Fibroblast of lung (primary cell): ENCODE measurements at regions not wholly inside any gene's neighbourhood (a gene's known extent, or its start where the extent isn't known, plus 50 kb on each side); places are given as distances from the start of the nearest gene placed in this dataset.

ENCODE experiments used
- DNase-seq, 2 donors: peaks; one replicate each; pipeline versions ENCODE4 v3.0.0 to v3.0.0-alpha.2; 2010; ENCODE audit warnings: low read depth in 2 of 2
- H2AFZ ChIP-seq: 2 replicates; pipeline ENCODE4 v1.5.1; 2012; ENCODE audit warnings: low read length, control low read depth, inconsistent platforms
- H3K27ac ChIP-seq: 2 replicates; pipeline ENCODE4 v1.5.1; 2011; ENCODE audit warnings: low read length, control low read depth; ENCODE audit not compliant: insufficient read depth
- H3K27me3 ChIP-seq: 2 replicates; pipeline ENCODE4 v1.5.1; 2011; ENCODE audit warnings: mild to moderate bottlenecking, low read length; ENCODE audit not compliant: control insufficient read depth, insufficient read depth
- H3K36me3 ChIP-seq: 2 replicates; pipeline ENCODE4 v1.5.1; 2011; ENCODE audit warnings: low read length; ENCODE audit not compliant: control insufficient read depth, insufficient read depth
- H3K4me1 ChIP-seq: 2 replicates; pipeline ENCODE4 v1.5.1; 2011; ENCODE audit warnings: low read length; ENCODE audit not compliant: control insufficient read depth, insufficient read depth; ENCODE audit errors: extremely low read depth
- H3K4me2 ChIP-seq: 2 replicates; pipeline ENCODE4 v1.5.1; 2011; ENCODE audit warnings: low read length, control low read depth; ENCODE audit not compliant: insufficient read depth; ENCODE audit errors: extremely low read depth
- H3K4me3 ChIP-seq, 4 experiments: fragments of 200-600 bp in 1 of 4; sonication (generic) in 1 of 4; replicated peaks in 1 of 4; 2 replicates each; pipeline ENCODE4 v1.5.1; 2011 to 2016; ENCODE audit warnings: low read length in 4 of 4, low read depth in 3 of 4, mild to moderate bottlenecking in 3 of 4, control low read depth in 2 of 4, inconsistent platforms in 1 of 4, mixed read lengths in 1 of 4; ENCODE audit not compliant: insufficient read depth in 1 of 4; ENCODE audit errors: control extremely low read depth in 1 of 4
- H3K79me2 ChIP-seq: 2 replicates; pipeline ENCODE4 v1.5.1; 2012; ENCODE audit warnings: mild to moderate bottlenecking, low read length, inconsistent platforms; ENCODE audit not compliant: control insufficient read depth, insufficient read depth
- H3K9ac ChIP-seq: 2 replicates; pipeline ENCODE4 v1.5.1; 2011; ENCODE audit warnings: mild to moderate bottlenecking, low read length, control low read depth; ENCODE audit not compliant: insufficient read depth
- H3K9me3 ChIP-seq: 2 replicates; pipeline ENCODE4 v1.5.1; 2012; ENCODE audit warnings: low read depth, low read length; ENCODE audit not compliant: control insufficient read depth, insufficient read depth
- H4K20me1 ChIP-seq: 2 replicates; pipeline ENCODE4 v1.5.1; 2011; ENCODE audit warnings: low read length; ENCODE audit not compliant: control insufficient read depth, insufficient read depth; ENCODE audit errors: extremely low read depth
- EZH2 ChIP-seq: IDR thresholded peaks from 2 replicates; pipeline ENCODE4 v1.5.1; 2012; ENCODE audit warnings: low read length, control low read depth, mild to moderate bottlenecking; ENCODE audit errors: missing control alignments
- TF ChIP-seq, protein P1 (sequence below), 2 donors: IDR thresholded peaks in 1 of 2; conservative IDR thresholded peaks in 1 of 2; 1 replicate in 1 of 2; 2 replicates in 1 of 2; pipeline ENCODE4 v1.5.1; 2011 to 2012; ENCODE audit warnings: low read length in 2 of 2, control low read depth in 1 of 2, inconsistent platforms in 1 of 2, low read depth in 1 of 2, mild to moderate bottlenecking in 1 of 2

DNA sequence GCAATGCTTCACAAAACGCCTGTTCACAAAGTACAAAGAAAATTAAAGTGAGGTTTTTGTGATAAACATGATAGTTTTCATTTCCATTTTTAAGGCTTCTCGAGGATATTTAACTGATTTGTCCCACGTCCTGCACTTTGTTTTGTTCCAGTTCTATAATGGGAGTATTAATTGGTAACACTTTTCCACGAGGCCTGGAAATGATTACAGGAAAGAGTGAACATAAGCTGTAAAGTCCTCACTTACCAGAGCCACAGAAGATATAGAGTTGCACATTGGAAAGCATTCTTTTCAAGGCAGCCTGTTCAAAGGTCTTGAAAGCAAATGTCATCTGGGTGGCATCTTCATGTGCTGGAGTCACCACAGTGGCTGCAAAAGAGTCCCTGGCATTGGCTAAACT is 1236.6 kb downstream of the BCL11B start:
- no peak overlapping the region for H3K4me3 ChIP-seq
- H3K79me2 ChIP-seq: no peaks in the 10 kb centered on the region
- no peaks in the 10 kb centered on the region for H3K27me3 ChIP-seq
- H3K36me3 ChIP-seq: no peaks in the 10 kb centered on the region
- TF ChIP-seq EZH2: no peak
- TF ChIP-seq, protein P1, sequence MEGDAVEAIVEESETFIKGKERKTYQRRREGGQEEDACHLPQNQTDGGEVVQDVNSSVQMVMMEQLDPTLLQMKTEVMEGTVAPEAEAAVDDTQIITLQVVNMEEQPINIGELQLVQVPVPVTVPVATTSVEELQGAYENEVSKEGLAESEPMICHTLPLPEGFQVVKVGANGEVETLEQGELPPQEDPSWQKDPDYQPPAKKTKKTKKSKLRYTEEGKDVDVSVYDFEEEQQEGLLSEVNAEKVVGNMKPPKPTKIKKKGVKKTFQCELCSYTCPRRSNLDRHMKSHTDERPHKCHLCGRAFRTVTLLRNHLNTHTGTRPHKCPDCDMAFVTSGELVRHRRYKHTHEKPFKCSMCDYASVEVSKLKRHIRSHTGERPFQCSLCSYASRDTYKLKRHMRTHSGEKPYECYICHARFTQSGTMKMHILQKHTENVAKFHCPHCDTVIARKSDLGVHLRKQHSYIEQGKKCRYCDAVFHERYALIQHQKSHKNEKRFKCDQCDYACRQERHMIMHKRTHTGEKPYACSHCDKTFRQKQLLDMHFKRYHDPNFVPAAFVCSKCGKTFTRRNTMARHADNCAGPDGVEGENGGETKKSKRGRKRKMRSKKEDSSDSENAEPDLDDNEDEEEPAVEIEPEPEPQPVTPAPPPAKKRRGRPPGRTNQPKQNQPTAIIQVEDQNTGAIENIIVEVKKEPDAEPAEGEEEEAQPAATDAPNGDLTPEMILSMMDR (conservative IDR thresholded peaks at IDR 0.05 in 1 of 2, IDR thresholded peaks at IDR 0.05 in 1 of 2; ENCODE audit: low read depth in 1 of 2, low read length in 2 of 2): no peak
- no peaks in the 10 kb centered on the region for H3K9me3 ChIP-seq
- no peaks in the 10 kb centered on the region for H3K4me1 ChIP-seq
- no peak overlapping the region for H3K4me2 ChIP-seq
- no peaks in the 10 kb centered on the region for H4K20me1 ChIP-seq
- no peak overlapping the region for H3K27ac ChIP-seq
- no peak overlapping the region for H3K9ac ChIP-seq
- DNase-seq: no peak
- no peak overlapping the region for H2AFZ ChIP-seq

DNA sequence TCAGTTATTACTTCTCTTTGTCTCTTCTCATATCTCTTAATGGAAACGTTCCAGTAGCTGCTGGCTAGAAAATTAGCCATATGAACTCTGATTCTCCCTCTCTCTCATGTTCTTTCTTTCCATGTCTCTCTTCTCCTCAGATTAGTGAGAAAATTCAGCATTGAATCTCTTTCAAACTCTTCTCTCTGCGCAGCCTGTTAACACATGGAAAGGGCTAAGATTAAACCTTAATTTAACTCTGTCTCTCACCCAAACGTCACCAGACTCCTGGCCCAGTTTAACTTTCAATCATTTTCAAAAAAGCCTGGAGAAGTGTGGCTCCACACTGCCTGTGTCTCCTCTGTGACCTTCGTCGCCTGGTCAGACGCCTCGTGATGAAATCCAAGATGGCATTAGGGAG is 1234.2 kb downstream of the BCL11B start:
- Histone ChIP-seq H4K20me1 (no peaks in the 10 kb centered on the region), H3K27me3 (no peaks in the 10 kb centered on the region), H3K36me3 (no peaks in the 10 kb centered on the region), H3K79me2 (no peaks in the 10 kb centered on the region), H3K27ac (no peak overlapping the region), H3K4me2 (no peak overlapping the region), H3K4me3 (no peak overlapping the region), H2AFZ (no peak overlapping the region), H3K4me1 (no peaks in the 10 kb centered on the region), H3K9ac (no peak overlapping the region), H3K9me3 (no peaks in the 10 kb centered on the region)
- no peak for TF ChIP-seq EZH2
- TF ChIP-seq, protein P1 (conservative IDR thresholded peaks at IDR 0.05 in 1 of 2, IDR thresholded peaks at IDR 0.05 in 1 of 2; ENCODE audit: low read depth in 1 of 2, low read length in 2 of 2): no peak
- DNase-seq: no peak

DNA sequence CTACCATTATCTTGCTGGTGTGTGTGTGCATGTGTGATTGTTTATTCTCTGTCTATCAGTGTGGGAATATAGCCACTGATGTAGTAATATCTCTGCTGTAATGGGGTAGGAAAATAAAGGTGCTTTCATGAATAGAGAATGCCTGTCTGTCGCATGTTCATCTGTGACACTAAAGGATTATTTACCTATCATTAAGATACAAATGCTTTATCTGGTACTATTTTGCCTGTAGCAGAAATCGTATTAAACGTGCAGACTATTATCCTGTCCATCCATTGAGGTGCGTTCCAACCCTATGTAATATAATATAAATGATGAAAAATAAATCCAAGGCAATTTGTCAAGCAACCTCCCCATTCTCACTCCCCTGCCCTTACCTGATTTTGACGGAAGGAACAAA is 1215.1 kb downstream of the BCL11B start:
- H3K9me3 ChIP-seq: no peaks in the 10 kb centered on the region
- no peaks in the 10 kb centered on the region for H3K79me2 ChIP-seq
- no peak overlapping the region for H3K27ac ChIP-seq
- H4K20me1 ChIP-seq: no peaks in the 10 kb centered on the region
- H3K36me3 ChIP-seq: no peaks in the 10 kb centered on the region
- H3K27me3 ChIP-seq: no peaks in the 10 kb centered on the region
- no peak overlapping the region for H3K4me2 ChIP-seq
- no peak overlapping the region for H2AFZ ChIP-seq
- TF ChIP-seq EZH2: no peak
- TF ChIP-seq, protein P1 (conservative IDR thresholded peaks at IDR 0.05 in 1 of 2, IDR thresholded peaks at IDR 0.05 in 1 of 2; ENCODE audit: low read depth in 1 of 2, low read length in 2 of 2): no peak
- no peak overlapping the region for H3K4me3 ChIP-seq
- no peaks in the 10 kb centered on the region for H3K4me1 ChIP-seq
- no peak overlapping the region for H3K9ac ChIP-seq
- no peak for DNase-seq
